CD4-positive, alpha-beta T cell treated with Interleukin-6 at 100 ng/mL for 8 hours (primary cell): ENCODE measurements at regions not wholly inside any gene's neighbourhood (a gene's known extent, or its start where the extent isn't known, plus 50 kb on each side); places are given as distances from the start of the nearest gene placed in this dataset.
"Not testable (repeated sequence)": the region's sequence is repeated elsewhere in the genome, so short reads cannot be mapped to it uniquely, and the experiment has no call there.

Experiments used
- DNase-seq: peaks from one replicate; pipeline ENCODE4 v3.0.0-alpha.2; 2020; ENCODE audit warnings: mixed read lengths, low spot score

GRCh38 chr11:134978388-134979088 is 566.5 kb upstream of the B3GAT1 start:
- DNase-seq: no peak

- DNase-seq: no peak
Measured at GRCh38 chr11:134976551-134976950, 564.5 kb upstream of the B3GAT1 start.

- no peak for DNase-seq
Measured at GRCh38 chr11:134975866-134976376, 563.9 kb upstream of the B3GAT1 start.

- no peak for DNase-seq
Measured at GRCh38 chr11:134973801-134974200, 561.8 kb upstream of the B3GAT1 start.

GRCh38 chr11:134971381-134971780 is 559.3 kb upstream of the B3GAT1 start:
- DNase-seq: no peak

- DNase-seq: no peak
Measured at GRCh38 chr11:134967746-134968145, 555.7 kb upstream of the B3GAT1 start.

- DNase-seq: not testable (repeated sequence)
Measured at GRCh38 chr11:134961386-134961785, 549.3 kb upstream of the B3GAT1 start.

GRCh38 chr11:134958870-134959269 is 546.8 kb upstream of the B3GAT1 start:
- no peak for DNase-seq

- no peak for DNase-seq
Measured at GRCh38 chr11:134958336-134958640, 546.2 kb upstream of the B3GAT1 start.

- no peak for DNase-seq
Measured at GRCh38 chr11:134957540-134958335, 545.7 kb upstream of the B3GAT1 start.

- no peak for DNase-seq
Measured at GRCh38 chr11:134956450-134957210, 544.6 kb upstream of the B3GAT1 start.

GRCh38 chr11:134955970-134956369 is 543.9 kb upstream of the B3GAT1 start:
- DNase-seq: not testable (repeated sequence)

- no peak for DNase-seq
Measured at GRCh38 chr11:134955281-134955680, 543.2 kb upstream of the B3GAT1 start.

- not testable (repeated sequence) for DNase-seq
Measured at GRCh38 chr11:134954456-134954855, 542.4 kb upstream of the B3GAT1 start.

- not testable (repeated sequence) for DNase-seq
Measured at GRCh38 chr11:134953417-134953970, 541.5 kb upstream of the B3GAT1 start.

- DNase-seq: no peak
Measured at GRCh38 chr11:134951305-134951700, 539.3 kb upstream of the B3GAT1 start.

GRCh38 chr11:134950692-134951304 is 538.8 kb upstream of the B3GAT1 start:
- no peak for DNase-seq

- no peak for DNase-seq
Measured at GRCh38 chr11:134949121-134950090, 537.4 kb upstream of the B3GAT1 start.

- no peak for DNase-seq
Measured at GRCh38 chr11:134947556-134947955, 535.5 kb upstream of the B3GAT1 start.

- no peak for DNase-seq
Measured at GRCh38 chr11:134945993-134946392, 534.0 kb upstream of the B3GAT1 start.

GRCh38 chr11:134944986-134945385 is 532.9 kb upstream of the B3GAT1 start:
- DNase-seq: no peak
